Inferior parietal cortex (tissue), 1 donor: ENCODE measurements at regions not wholly inside any gene's neighbourhood (a gene's known extent, or its start where the extent isn't known, plus 50 kb on each side); places are given as distances from the start of the nearest gene placed in this dataset.
"Not testable (repeated sequence)": the region's sequence is repeated elsewhere in the genome, so short reads cannot be mapped to it uniquely, and the experiment has no call there.

Experiments
- DNase-seq: peaks from one replicate; pipeline ENCODE4 v3.0.0-alpha.2; 2016; ENCODE audit errors: extremely low spot score

- DNase-seq = no peak
These were observed 111.2 kb downstream of the CAPZA3 start for GRCh38 chr12:18849080-18849479.

GRCh38 chr12:18849761-18850160 lies 111.8 kb downstream of the CAPZA3 start:
- no peak for DNase-seq

- DNase-seq = no peak
These were observed 112.8 kb downstream of the CAPZA3 start for GRCh38 chr12:18850752-18851151.

GRCh38 chr12:18851271-18851670 lies 113.4 kb downstream of the CAPZA3 start:
- DNase-seq = no peak

- DNase-seq = no peak
These were observed 115.8 kb downstream of the CAPZA3 start for GRCh38 chr12:18853570-18854366.

- DNase-seq = no peak
These were observed 119.7 kb downstream of the CAPZA3 start for GRCh38 chr12:18857656-18858055.

GRCh38 chr12:18859400-18859799 lies 121.5 kb downstream of the CAPZA3 start:
- DNase-seq = no peak

GRCh38 chr12:18861287-18861858 lies 123.5 kb downstream of the CAPZA3 start:
- DNase-seq = no peak

- DNase-seq = no peak
These were observed 126.0 kb downstream of the CAPZA3 start for GRCh38 chr12:18863769-18864500.

- no peak for DNase-seq
These were observed 127.1 kb downstream of the CAPZA3 start for GRCh38 chr12:18864900-18865561.

- DNase-seq = no peak
These were observed 130.8 kb downstream of the CAPZA3 start for GRCh38 chr12:18868717-18869116.

GRCh38 chr12:18872770-18873169 lies 134.9 kb downstream of the CAPZA3 start:
- no peak for DNase-seq

GRCh38 chr12:18878676-18879180 lies 140.8 kb downstream of the CAPZA3 start:
- DNase-seq = no peak

- DNase-seq = no peak
These were observed 144.8 kb downstream of the CAPZA3 start for GRCh38 chr12:18882690-18883089.

- DNase-seq = no peak
These were observed 149.0 kb downstream of the CAPZA3 start for GRCh38 chr12:18886962-18887361.

- DNase-seq = no peak
These were observed 149.4 kb downstream of the CAPZA3 start for GRCh38 chr12:18887368-18887767.

- no peak for DNase-seq
These were observed 150.1 kb downstream of the CAPZA3 start for GRCh38 chr12:18888047-18888446.

- not testable (repeated sequence) for DNase-seq
These were observed 152.7 kb downstream of the CAPZA3 start for GRCh38 chr12:18890621-18891020.

- no peak for DNase-seq
These were observed 157.6 kb downstream of the CAPZA3 start for GRCh38 chr12:18895540-18895939.

GRCh38 chr12:18895946-18896345 lies 158.0 kb downstream of the CAPZA3 start:
- no peak for DNase-seq

- no peak for DNase-seq
These were observed 159.9 kb downstream of the CAPZA3 start for GRCh38 chr12:18897823-18898222.

GRCh38 chr12:18898470-18898869 lies 160.6 kb downstream of the CAPZA3 start:
- DNase-seq = no peak
